H1 (cell line): ENCODE measurements at regions not wholly inside any gene's neighbourhood (a gene's known extent, or its start where the extent isn't known, plus 50 kb on each side); places are given as distances from the start of the nearest gene placed in this dataset.

ENCODE experiments used
- CTCF ChIA-PET: fragments of 300-600 bp; sonication (Branson Sonifier 250); formaldehyde crosslinking; loops from one replicate; lab custom pipeline; 2021; ENCODE audit not compliant: partially characterized antibody; lab: Charles Lee
- POLR2A ChIA-PET: fragments of 300-600 bp; sonication (Branson Sonifier 250); formaldehyde crosslinking; loops from one replicate; lab custom pipeline; 2021; ENCODE audit warnings: inconsistent platforms; ENCODE audit not compliant: partially characterized antibody; lab: Charles Lee
- DNase-seq, 2 experiments: peaks; one replicate each; pipeline versions ENCODE4 v3.0.0 to v3.0.0-alpha.2; 2010 to 2022; ENCODE audit warnings: low spot score in 2 of 2, low read depth in 1 of 2, mixed read lengths in 1 of 2
- FAIRE-seq: peaks from 2 replicates; lab custom pipeline; 2011; peaks lifted over from hg19 to GRCh38; lab: Jason Lieb, UNC
- H2AFZ ChIP-seq: 2 replicates; pipeline ENCODE4 v1.8.1; 2012; ENCODE audit warnings: low read length, inconsistent platforms
- H2AK5ac ChIP-seq: 2 replicates; pipeline ENCODE4 v1.6.1; 2013; ENCODE audit warnings: low read depth, low read length
- H2BK120ac ChIP-seq: replicated peaks from 2 replicates; pipeline ENCODE3; 2013; ENCODE audit warnings: low read depth, low read length, inconsistent platforms
- H2BK12ac ChIP-seq: 2 replicates; pipeline ENCODE4 v1.6.1; 2013; ENCODE audit warnings: low read depth, low read length
- H2BK15ac ChIP-seq: 2 replicates; pipeline ENCODE4 v1.6.1; 2013; ENCODE audit warnings: low read length
- H2BK20ac ChIP-seq: 2 replicates; pipeline ENCODE4 v1.6.1; 2013; ENCODE audit warnings: low read length
- H2BK5ac ChIP-seq: 2 replicates; pipeline ENCODE4 v1.6.1; 2013; ENCODE audit warnings: low read depth, low read length
- H3K14ac ChIP-seq: 2 replicates; pipeline ENCODE4 v1.6.1; 2013; ENCODE audit warnings: inconsistent platforms; ENCODE audit not compliant: insufficient read length
- H3K18ac ChIP-seq: 2 replicates; pipeline ENCODE4 v1.6.1; 2013; ENCODE audit warnings: low read length; ENCODE audit errors: extremely low read depth
- H3K23ac ChIP-seq: 2 replicates; pipeline ENCODE4 v1.6.1; 2013; ENCODE audit warnings: inconsistent platforms; ENCODE audit not compliant: insufficient read length
- H3K23me2 ChIP-seq: 2 replicates; pipeline ENCODE4 v1.6.1; 2013; ENCODE audit warnings: low read depth, low read length
- H3K27ac ChIP-seq: 2 replicates; pipeline ENCODE4 v1.6.1; 2011; ENCODE audit warnings: low read depth, low read length, inconsistent platforms
- H3K27me3 ChIP-seq, 4 experiments: replicated peaks in 1 of 4; 1 replicate in 1 of 4; 2 replicates in 3 of 4; pipeline versions ENCODE4 v1.6.1 to v1.8.1; 2011 to 2013; ENCODE audit warnings: low read length in 3 of 4, mild to moderate bottlenecking in 3 of 4, inconsistent platforms in 2 of 4, mixed read lengths in 2 of 4, moderate library complexity in 1 of 4; ENCODE audit not compliant: control insufficient read depth in 3 of 4, insufficient read depth in 3 of 4; ENCODE audit errors: extremely low read depth in 1 of 4
- H3K36me3 ChIP-seq, 4 experiments: 2 replicates each; pipeline versions ENCODE4 v1.6.1 to v1.8.1; 2011 to 2013; ENCODE audit warnings: mild to moderate bottlenecking in 4 of 4, low read length in 3 of 4, moderate library complexity in 2 of 4, control low read depth in 1 of 4, inconsistent platforms in 1 of 4; ENCODE audit not compliant: insufficient read depth in 4 of 4, control insufficient read depth in 2 of 4
- H3K4ac ChIP-seq: replicated peaks from 2 replicates; pipeline ENCODE3; 2013; ENCODE audit warnings: low read length, low read depth, mixed read lengths, inconsistent platforms; ENCODE audit not compliant: insufficient read length
- H3K4me1 ChIP-seq, 4 experiments: replicated peaks in 1 of 4; 1 replicate in 1 of 4; 2 replicates in 3 of 4; pipeline versions ENCODE4 v1.6.1 to v1.8.1; 2011 to 2013; ENCODE audit warnings: low read length in 3 of 4, inconsistent platforms in 2 of 4, mixed read lengths in 1 of 4; ENCODE audit not compliant: insufficient read depth in 4 of 4, control insufficient read depth in 3 of 4
- H3K4me2 ChIP-seq, 2 experiments: 2 replicates each; pipeline versions ENCODE4 v1.6.1 to v1.8.1; 2011 to 2013; ENCODE audit warnings: low read depth in 2 of 2, low read length in 2 of 2, control low read depth in 1 of 2, inconsistent platforms in 1 of 2, mild to moderate bottlenecking in 1 of 2; ENCODE audit not compliant: insufficient read depth in 1 of 2
- H3K4me3 ChIP-seq, 4 experiments: fragments of 200-600, 300-600 bp in 1 of 4; sonication (generic), shearing (Covaris generic), sonication (Bioruptor Twin) in 1 of 4; 2 replicates each; pipeline versions ENCODE4 v1.5.1 to v1.8.1; 2011 to 2016; ENCODE audit warnings: low read length in 4 of 4, low read depth in 3 of 4, control low read depth in 2 of 4, inconsistent platforms in 2 of 4, mild to moderate bottlenecking in 2 of 4, mixed read lengths in 1 of 4, moderate library complexity in 1 of 4; ENCODE audit not compliant: insufficient read depth in 2 of 4; ENCODE audit errors: extremely low read depth in 1 of 4
- H3K56ac ChIP-seq: replicated peaks from 2 replicates; pipeline ENCODE3; 2013; ENCODE audit warnings: low read depth, mild to moderate bottlenecking, mixed read lengths, low read length, inconsistent platforms; ENCODE audit not compliant: insufficient read length
- H3K79me1 ChIP-seq: 2 replicates; pipeline ENCODE4 v1.6.1; 2013; ENCODE audit warnings: low read depth, low read length, control low read depth
- H3K79me2 ChIP-seq, 2 experiments: 2 replicates each; pipeline versions ENCODE4 v1.6.1 to v1.8.1; 2012 to 2013; ENCODE audit warnings: low read length in 2 of 2, mild to moderate bottlenecking in 2 of 2, inconsistent platforms in 1 of 2; ENCODE audit not compliant: insufficient read depth in 2 of 2, control insufficient read depth in 1 of 2
- H3K9ac ChIP-seq, 4 experiments: replicated peaks in 1 of 4; 1 replicate in 1 of 4; 2 replicates in 3 of 4; pipeline versions ENCODE4 v1.6.1 to v1.8.1; 2011 to 2013; ENCODE audit warnings: low read depth in 3 of 4, low read length in 3 of 4, control low read depth in 2 of 4, mild to moderate bottlenecking in 2 of 4, moderate library complexity in 2 of 4, inconsistent platforms in 1 of 4; ENCODE audit errors: extremely low read depth in 1 of 4
- H3K9me3 ChIP-seq, 2 experiments: 2 replicates each; pipeline versions ENCODE4 v1.6.1 to v1.8.1; 2012 to 2013; ENCODE audit warnings: mild to moderate bottlenecking in 2 of 2, moderate library complexity in 2 of 2, control low read depth in 1 of 2, inconsistent platforms in 1 of 2, low read depth in 1 of 2, low read length in 1 of 2, mixed read lengths in 1 of 2; ENCODE audit not compliant: insufficient read depth in 2 of 2
- H4K20me1 ChIP-seq, 2 experiments: replicated peaks in 1 of 2; 2 replicates each; pipeline versions ENCODE3 to v1.8.1; 2011 to 2013; ENCODE audit warnings: inconsistent platforms in 2 of 2, low read length in 2 of 2, mild to moderate bottlenecking in 1 of 2; ENCODE audit not compliant: insufficient read depth in 2 of 2, control insufficient read depth in 1 of 2
- H4K5ac ChIP-seq: 2 replicates; pipeline ENCODE4 v1.6.1; 2013; ENCODE audit warnings: low read length, low read depth, mixed read lengths, inconsistent platforms; ENCODE audit not compliant: insufficient read length
- H4K8ac ChIP-seq: 2 replicates; pipeline ENCODE4 v1.8.0; 2013; ENCODE audit warnings: mild to moderate bottlenecking, moderate library complexity, low read length, inconsistent platforms; ENCODE audit not compliant: insufficient read depth; ENCODE audit errors: extremely low read depth
- H4K91ac ChIP-seq: replicated peaks from 2 replicates; pipeline ENCODE3; 2013; ENCODE audit warnings: low read length, mixed read lengths, inconsistent platforms; ENCODE audit not compliant: insufficient read length
- CHD1 ChIP-seq: IDR thresholded peaks from 2 replicates; pipeline ENCODE4 v1.6.1; 2012; ENCODE audit warnings: low read depth, low read length, improper control_type of control experiment
- CTCF ChIP-seq, 3 experiments: IDR thresholded peaks; 1 replicate in 2 of 3; 2 replicates in 1 of 3; pipeline versions ENCODE4 v1.5.1 to v1.6.1; 2011; ENCODE audit warnings: low read length in 3 of 3, mild to moderate bottlenecking in 3 of 3, inconsistent platforms in 2 of 3, low read depth in 1 of 3, moderate library complexity in 1 of 3; ENCODE audit not compliant: insufficient read depth in 1 of 3; ENCODE audit errors: control extremely low read depth in 1 of 3
- HDAC6 ChIP-seq: IDR thresholded peaks from one replicate; pipeline ENCODE4 v1.7.1; 2012; ENCODE audit warnings: low read depth, mild to moderate bottlenecking, inconsistent platforms, low read length, moderate library complexity
- KDM1A ChIP-seq: fragments of 200-600, 300-600 bp; sonication (generic); IDR thresholded peaks from 2 replicates; pipeline ENCODE4 v1.7.1; 2016; ENCODE audit warnings: mild to moderate bottlenecking, low read length, borderline replicate concordance
- PHF8 ChIP-seq: fragments of 200-600 bp; sonication (generic); conservative IDR thresholded peaks from 2 replicates; pipeline ENCODE4 v1.7.1; 2012; ENCODE audit warnings: low read depth, mild to moderate bottlenecking, inconsistent platforms, low read length, moderate library complexity
- POU5F1 ChIP-seq: IDR thresholded peaks from 2 replicates; pipeline ENCODE4 v1.6.1; 2011; ENCODE audit warnings: low read depth, mild to moderate bottlenecking, low read length, moderate library complexity
- SP2 ChIP-seq: IDR thresholded peaks from 2 replicates; pipeline ENCODE4 v1.6.1; 2012; ENCODE audit warnings: mild to moderate bottlenecking, low read length, inconsistent platforms
- WGBS, 2 experiments: shearing (Covaris generic) in 1 of 2; methylation state at CpG; one replicate each; pipeline versions ENCODE4 v1.1.6 to v1.1.7; 2013 to 2015; ENCODE audit warnings: low lambda C conversion rate in 2 of 2, mixed read lengths in 2 of 2, inconsistent platforms in 1 of 2, low coverage in 1 of 2, missing lambda C conversion rate in 1 of 2; ENCODE audit not compliant: insufficient replicate concordance in 2 of 2, insufficient coverage in 1 of 2, insufficient read length in 1 of 2; ENCODE audit errors: extremely low coverage in 1 of 2, missing lambda C conversion rate in 1 of 2; 5-methylcytosine and 5-hydroxymethylcytosine counted together

DNA sequence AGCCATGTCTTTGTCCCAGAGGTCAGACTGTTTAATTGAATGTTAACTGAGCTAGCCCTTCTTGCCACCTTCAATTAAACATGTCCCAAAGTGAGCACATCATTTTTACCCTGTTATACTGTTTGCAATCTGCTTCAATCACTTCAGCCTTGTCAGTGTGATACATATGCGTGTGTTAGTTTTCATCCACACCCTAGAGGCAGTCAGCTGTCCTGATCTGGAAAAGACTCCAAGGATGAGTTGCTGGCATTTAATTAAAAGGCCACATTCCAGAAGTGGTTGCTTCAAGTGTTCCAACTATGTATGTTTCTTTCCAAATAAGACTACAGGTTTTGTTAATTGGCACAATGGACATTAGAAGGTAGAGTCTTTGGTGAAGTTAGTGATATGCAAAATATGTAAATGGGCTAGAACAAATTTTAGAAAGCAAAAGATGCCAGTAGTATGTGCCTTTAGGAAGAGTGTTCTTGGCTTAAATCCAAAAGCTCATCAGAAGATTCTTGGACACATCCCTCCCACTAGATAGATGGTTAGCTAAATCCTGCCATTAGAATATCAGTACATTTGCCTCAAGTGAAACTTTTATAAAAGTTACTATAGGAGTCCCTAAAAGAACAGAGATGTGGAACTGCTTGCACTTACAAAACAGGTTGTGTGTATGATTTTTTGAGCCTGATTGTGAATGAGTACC, 79.5 kb upstream of the SLIT2 start:
- no peak overlapping the region for H3K14ac ChIP-seq
- FAIRE-seq (no peak), DNase-seq (no peak)
- POLR2A ChIA-PET = no interaction called here
- no peak overlapping the region for H2BK20ac ChIP-seq
- H3K27me3 ChIP-seq = no peaks in the 10 kb centered on the region
- no peak overlapping the region for H4K91ac ChIP-seq
- H2BK120ac ChIP-seq = no peak overlapping the region
- CTCF ChIA-PET = no interaction called here
- no peak overlapping the region for H3K4me2 ChIP-seq
- TF ChIP-seq HDAC6 (no peak), KDM1A (no peak), POU5F1 (no peak), PHF8 (no peak), CHD1 (no peak), CTCF (IDR thresholded peaks at IDR 0.05; ENCODE audit: control extremely low read depth in 1 of 3, insufficient read depth in 1 of 3, low read depth in 1 of 3, low read length in 3 of 3) (no peak), SP2 (no peak)
- no peak overlapping the region for H3K18ac ChIP-seq
- H4K5ac ChIP-seq = no peak overlapping the region
- H2AFZ ChIP-seq = no peak overlapping the region
- no peak overlapping the region for H3K9ac ChIP-seq
- no peaks in the 10 kb centered on the region for H4K20me1 ChIP-seq
- H3K56ac ChIP-seq = no peak overlapping the region
- H3K23me2 ChIP-seq = no peaks in the 10 kb centered on the region
- H3K4me1 ChIP-seq = no peaks in the 10 kb centered on the region
- no peak overlapping the region for H3K23ac ChIP-seq
- WGBS, 2 experiments = 88% methylated on average over 1 of the region's 1 CpG; no CpG with 5 or more reads in 1 of the 2 experiments
- no peaks in the 10 kb centered on the region for H3K79me1 ChIP-seq
- H3K9me3 ChIP-seq = no peaks in the 10 kb centered on the region
- no peak overlapping the region for H3K4ac ChIP-seq
- H3K27ac ChIP-seq = no peak overlapping the region
- no peak overlapping the region for H2BK5ac ChIP-seq
- H3K4me3 ChIP-seq = no peak overlapping the region
- no peaks in the 10 kb centered on the region for H3K36me3 ChIP-seq
- no peak overlapping the region for H4K8ac ChIP-seq
- no peak overlapping the region for H2AK5ac ChIP-seq
- H3K79me2 ChIP-seq = no peaks in the 10 kb centered on the region
- H2BK15ac ChIP-seq = no peak overlapping the region
- H2BK12ac ChIP-seq = no peak overlapping the region
